Natural killer cell (primary cell): ENCODE measurements at regions not wholly inside any gene's neighbourhood (a gene's known extent, or its start where the extent isn't known, plus 50 kb on each side); places are given as distances from the start of the nearest gene placed in this dataset.

ENCODE experiments used
- ATAC-seq, 3 donors: fragments of 150-1000 bp in 2 of 3; fragments of 200-7000 bp in 1 of 3; cut with Tn5 transposase; 1 replicate in 1 of 3; 2 replicates in 2 of 3; pipeline ENCODE4 v1.10.0; 2021; ENCODE audit warnings: mild to moderate bottlenecking in 2 of 3, moderate library complexity in 2 of 3
- DNase-seq, 2 donors: peaks; one replicate each; pipeline versions ENCODE4 v3.0.0 to v3.0.0-alpha.2; 2013 to 2021; ENCODE audit warnings: mixed read lengths in 1 of 2
- H3K27ac ChIP-seq: one replicate; pipeline ENCODE4 v1.5.1; 2013; ENCODE audit warnings: mild to moderate bottlenecking, low read length
- H3K27me3 ChIP-seq: one replicate; pipeline ENCODE4 v1.6.1; 2013; ENCODE audit warnings: low read length; ENCODE audit not compliant: control insufficient read depth, insufficient read depth
- H3K36me3 ChIP-seq: one replicate; pipeline ENCODE4 v1.6.1; 2013; ENCODE audit warnings: low read length; ENCODE audit not compliant: control insufficient read depth, insufficient read depth
- H3K4me1 ChIP-seq: one replicate; pipeline ENCODE4 v1.6.1; 2013; ENCODE audit warnings: low read length; ENCODE audit not compliant: control insufficient read depth, insufficient read depth
- H3K4me3 ChIP-seq: one replicate; pipeline ENCODE4 v1.5.1; 2013; ENCODE audit warnings: low read length
- H3K9me3 ChIP-seq: one replicate; pipeline ENCODE4 v1.6.1; 2013; ENCODE audit warnings: low read length; ENCODE audit not compliant: control insufficient read depth, insufficient read depth
- H3K27ac Mint-ChIP-seq, 2 donors: one replicate each; pipeline ENCODE4 v1.8.0; 2022; ENCODE audit warnings: mild to moderate bottlenecking in 2 of 2, mixed read lengths in 2 of 2, moderate library complexity in 1 of 2
- H3K27me3 Mint-ChIP-seq, 2 donors: one replicate each; pipeline ENCODE4 v1.8.0; 2022; ENCODE audit warnings: low read depth in 2 of 2, mixed read lengths in 2 of 2
- H3K36me3 Mint-ChIP-seq: one replicate; pipeline ENCODE4 v1.8.0; 2022; ENCODE audit warnings: mixed read lengths
- H3K4me1 Mint-ChIP-seq, 2 donors: one replicate each; pipeline ENCODE4 v1.8.0; 2022; ENCODE audit warnings: mixed read lengths in 2 of 2
- H3K4me3 Mint-ChIP-seq: one replicate; pipeline ENCODE4 v1.8.0; 2022; ENCODE audit warnings: mild to moderate bottlenecking, moderate library complexity, mixed read lengths
- H3K9me3 Mint-ChIP-seq, 2 donors: one replicate each; pipeline ENCODE4 v1.8.0; 2022; ENCODE audit warnings: mixed read lengths in 2 of 2
- CTCF ChIP-seq: fragments of 200-600 bp; IDR thresholded peaks from one replicate; pipeline ENCODE4 v1.8.0; 2022; ENCODE audit warnings: antibody characterized with exemption
- WGBS: methylation state at CpG from one replicate; pipeline ENCODE4 v1.1.7; 2013; ENCODE audit warnings: missing lambda C conversion rate; ENCODE audit not compliant: insufficient coverage; 5-methylcytosine and 5-hydroxymethylcytosine counted together
- intact Hi-C: fragments of 100-400 bp; cut with micrococcal nuclease; formaldehyde crosslinking; loops from one replicate; pipeline ENCODE4 v1.14.2; 2022

- H3K27ac ChIP-seq, result no peak overlapping the region
- 60% methylated on average over 1 of the region's 1 CpG for WGBS
- no peak overlapping the region for H3K4me3 Mint-ChIP-seq
- H3K27me3 Mint-ChIP-seq, result peaks cover 2 to 17% of the 10 kb centered on the region in 2 donors
- H3K4me1 Mint-ChIP-seq, result peaks cover 0 to 2% of the 10 kb centered on the region in 2 donors
- no peaks in the 10 kb centered on the region for H3K27me3 ChIP-seq
- H3K36me3 Mint-ChIP-seq, result no peaks in the 10 kb centered on the region
- no peaks in the 10 kb centered on the region for H3K9me3 Mint-ChIP-seq
- H3K4me3 ChIP-seq, result no peak overlapping the region
- DNase-seq, result no peak
- no peak for TF ChIP-seq CTCF
- intact Hi-C loops, result no loop called here
- no peak overlapping the region for H3K27ac Mint-ChIP-seq
- no peaks in the 10 kb centered on the region for H3K4me1 ChIP-seq
- ATAC-seq, result no peak
- no peaks in the 10 kb centered on the region for H3K9me3 ChIP-seq
- no peaks in the 10 kb centered on the region for H3K36me3 ChIP-seq
Measured at GRCh38 chr6:71371559-71371958, 82.9 kb downstream of the OGFRL1 start.

GRCh38 chr6:71373943-71374342 is 85.3 kb downstream of the OGFRL1 start:
- Histone ChIP-seq H3K9me3 (no peaks in the 10 kb centered on the region), H3K27ac (no peak overlapping the region), H3K36me3 (no peaks in the 10 kb centered on the region), H3K4me1 (no peaks in the 10 kb centered on the region), H3K4me3 (no peak overlapping the region), H3K27me3 (no peaks in the 10 kb centered on the region)
- 83% methylated on average over 1 of the region's 1 CpG for WGBS
- Mint-ChIP-seq H3K4me1 (no peaks in the 10 kb centered on the region), H3K27me3 (peaks cover 0 to 2% of the 10 kb centered on the region in 2 donors), H3K27ac (no peak overlapping the region), H3K36me3 (no peaks in the 10 kb centered on the region), H3K9me3 (no peaks in the 10 kb centered on the region), H3K4me3 (no peak overlapping the region)
- no peak for ATAC-seq
- TF ChIP-seq CTCF, result no peak
- intact Hi-C loops, result no loop called here
- DNase-seq, result no peak

GRCh38 chr6:71375676-71376075 is 87.1 kb downstream of the OGFRL1 start:
- DNase-seq, result no peak
- H3K4me1 ChIP-seq, result no peaks in the 10 kb centered on the region
- Mint-ChIP-seq H3K27ac (no peak overlapping the region), H3K4me3 (no peak overlapping the region), H3K36me3 (no peaks in the 10 kb centered on the region), H3K27me3 (peaks cover 0 to 2% of the 10 kb centered on the region in 2 donors), H3K9me3 (no peaks in the 10 kb centered on the region), H3K4me1 (no peaks in the 10 kb centered on the region)
- WGBS, result no CpG with 5 or more reads among the region's 1 CpG
- no peak for ATAC-seq
- peaks cover 2% of the 10 kb centered on the region for H3K27me3 ChIP-seq
- TF ChIP-seq CTCF, result no peak
- H3K4me3 ChIP-seq, result no peak overlapping the region
- no peaks in the 10 kb centered on the region for H3K9me3 ChIP-seq
- intact Hi-C loops, result no loop called here
- no peak overlapping the region for H3K27ac ChIP-seq
- no peaks in the 10 kb centered on the region for H3K36me3 ChIP-seq

GRCh38 chr6:71376830-71377229 is 88.2 kb downstream of the OGFRL1 start:
- no peak overlapping the region for H3K27ac ChIP-seq
- no peak overlapping the region for H3K4me3 ChIP-seq
- no peak overlapping the region for H3K27ac Mint-ChIP-seq
- H3K9me3 ChIP-seq, result no peaks in the 10 kb centered on the region
- intact Hi-C loops, result no loop called here
- peaks cover 0 to 2% of the 10 kb centered on the region in 2 donors for H3K27me3 Mint-ChIP-seq
- 90% methylated on average over 2 of the region's 2 CpGs for WGBS
- no peak for TF ChIP-seq CTCF
- H3K4me3 Mint-ChIP-seq, result no peak overlapping the region
- H3K36me3 ChIP-seq, result no peaks in the 10 kb centered on the region
- no peak for DNase-seq
- H3K9me3 Mint-ChIP-seq, result no peaks in the 10 kb centered on the region
- H3K36me3 Mint-ChIP-seq, result no peaks in the 10 kb centered on the region
- H3K4me1 ChIP-seq, result no peaks in the 10 kb centered on the region
- H3K4me1 Mint-ChIP-seq, result no peaks in the 10 kb centered on the region
- peaks cover 2% of the 10 kb centered on the region for H3K27me3 ChIP-seq
- ATAC-seq, result no peak
